HEK293 (cell line): ENCODE measurements at regions not wholly inside any gene's neighbourhood (a gene's known extent, or its start where the extent isn't known, plus 50 kb on each side); places are given as distances from the start of the nearest gene placed in this dataset.

Source experiments
- CTCF ChIA-PET: fragments of 350-600 bp; formaldehyde crosslinking; extraction: SDS; loops from one replicate; lab custom pipeline; 2021; ENCODE audit warnings: antibody characterized with exemption; lab: Yijun Ruan, JAX
- POLR2A ChIA-PET: fragments of 300-600 bp; formaldehyde crosslinking; extraction: SDS; loops from one replicate; lab custom pipeline; 2020; ENCODE audit warnings: antibody characterized with exemption, inconsistent platforms; lab: Yijun Ruan, JAX
- H3K27ac ChIP-seq: fragments of 200-500 bp; sonication (Bioruptor generic); 2 replicates; pipeline ENCODE4 v1.5.1; 2014; ENCODE audit warnings: low read depth, low read length, control low read depth, inconsistent platforms; ENCODE audit errors: extremely low read depth
- H3K36me3 ChIP-seq, 2 experiments: fragments of 200-500 bp in 1 of 2; sonication (Bioruptor generic) in 1 of 2; 1 replicate in 1 of 2; 2 replicates in 1 of 2; pipeline ENCODE4 v1.5.1; 2014 to 2017; ENCODE audit warnings: inconsistent platforms in 2 of 2, low read length in 2 of 2; ENCODE audit not compliant: control insufficient read depth in 2 of 2, insufficient read depth in 1 of 2
- H3K4me1 ChIP-seq: fragments of 200-500 bp; sonication (Bioruptor generic); 2 replicates; pipeline ENCODE4 v1.5.1; 2014; ENCODE audit warnings: mild to moderate bottlenecking, low read length, inconsistent platforms; ENCODE audit not compliant: control insufficient read depth, insufficient read depth
- H3K4me3 ChIP-seq: 2 replicates; pipeline ENCODE4 v1.5.1; 2011; ENCODE audit warnings: low read depth, mild to moderate bottlenecking, control low read depth, low read length, moderate library complexity
- H3K9me3 ChIP-seq: fragments of 200-500 bp; sonication (Bioruptor generic); 2 replicates; pipeline ENCODE4 v1.5.1; 2014; ENCODE audit warnings: low read depth, low read length, inconsistent platforms; ENCODE audit not compliant: control insufficient read depth, insufficient read depth
- HIC1 ChIP-seq: fragments of 450-650 bp; formaldehyde crosslinking; IDR thresholded peaks from 2 replicates; pipeline ENCODE4 v1.5.1; 2016; ENCODE audit warnings: missing biosample characterization, missing genetic modification characterization
- MYNN ChIP-seq: fragments of 450-650 bp; formaldehyde crosslinking; IDR thresholded peaks from 2 replicates; pipeline ENCODE4 v1.5.1; 2016; ENCODE audit warnings: missing biosample characterization, missing genetic modification characterization, borderline replicate concordance
- ZBTB7A ChIP-seq: fragments of 450-650 bp; formaldehyde crosslinking; IDR thresholded peaks from 2 replicates; pipeline ENCODE4 v1.5.1; 2016; ENCODE audit warnings: low read depth, missing biosample characterization, missing genetic modification characterization
- ZNF114 ChIP-seq: fragments of 450-650 bp; formaldehyde crosslinking; IDR thresholded peaks from 2 replicates; pipeline ENCODE4 v1.5.0; 2017; ENCODE audit warnings: missing biosample characterization, missing genetic modification characterization
- ZNF121 ChIP-seq: fragments of 450-650 bp; formaldehyde crosslinking; IDR thresholded peaks from 2 replicates; pipeline ENCODE4 v1.5.1; 2016; ENCODE audit warnings: missing biosample characterization, missing genetic modification characterization
- ZNF148 ChIP-seq: fragments of 450-650 bp; formaldehyde crosslinking; IDR thresholded peaks from 2 replicates; pipeline ENCODE4 v1.5.0; 2017; ENCODE audit warnings: missing biosample characterization, missing genetic modification characterization, borderline replicate concordance
- ZNF26 ChIP-seq: fragments of 450-650 bp; formaldehyde crosslinking; IDR thresholded peaks from 2 replicates; pipeline ENCODE4 v1.5.1; 2016; ENCODE audit warnings: missing biosample characterization, missing genetic modification characterization
- ZNF302 ChIP-seq: fragments of 450-650 bp; formaldehyde crosslinking; IDR thresholded peaks from 2 replicates; pipeline ENCODE4 v1.5.1; 2016; ENCODE audit warnings: missing biosample characterization, missing genetic modification characterization, low read depth
- ZNF350 ChIP-seq: fragments of 450-650 bp; formaldehyde crosslinking; IDR thresholded peaks from 2 replicates; pipeline ENCODE4 v1.5.0; 2017; ENCODE audit warnings: missing biosample characterization, mild to moderate bottlenecking, missing genetic modification characterization
- ZNF366 ChIP-seq: fragments of 450-650 bp; formaldehyde crosslinking; conservative IDR thresholded peaks from 2 replicates; pipeline ENCODE4 v1.5.1; 2016; ENCODE audit warnings: missing biosample characterization, missing genetic modification characterization
- ZNF394 ChIP-seq: fragments of 450-650 bp; formaldehyde crosslinking; IDR thresholded peaks from 2 replicates; pipeline ENCODE4 v1.5.1; 2016; ENCODE audit warnings: missing biosample characterization, missing genetic modification characterization, mild to moderate bottlenecking, moderate library complexity, borderline replicate concordance
- ZNF426 ChIP-seq: fragments of 450-650 bp; formaldehyde crosslinking; IDR thresholded peaks from 2 replicates; pipeline ENCODE4 v1.5.1; 2017; ENCODE audit warnings: missing biosample characterization, missing genetic modification characterization, mild to moderate bottlenecking, inconsistent platforms, moderate library complexity
- ZNF514 ChIP-seq: fragments of 450-650 bp; formaldehyde crosslinking; IDR thresholded peaks from 2 replicates; pipeline ENCODE4 v1.5.1; 2016; ENCODE audit warnings: missing biosample characterization, missing genetic modification characterization
- ZNF530 ChIP-seq: fragments of 450-650 bp; formaldehyde crosslinking; IDR thresholded peaks from 2 replicates; pipeline ENCODE4 v1.5.1; 2016; ENCODE audit warnings: low read depth, missing biosample characterization, missing genetic modification characterization
- ZNF544 ChIP-seq: fragments of 450-650 bp; formaldehyde crosslinking; IDR thresholded peaks from 2 replicates; pipeline ENCODE4 v1.5.0; 2017; ENCODE audit warnings: missing biosample characterization, missing genetic modification characterization
- ZNF580 ChIP-seq: fragments of 450-650 bp; formaldehyde crosslinking; IDR thresholded peaks from 2 replicates; pipeline ENCODE4 v1.5.1; 2016; ENCODE audit warnings: missing biosample characterization, missing genetic modification characterization
- ZNF621 ChIP-seq: fragments of 450-650 bp; formaldehyde crosslinking; IDR thresholded peaks from 2 replicates; pipeline ENCODE4 v1.5.1; 2017; ENCODE audit warnings: missing biosample characterization, missing genetic modification characterization
- ZNF623 ChIP-seq: fragments of 450-650 bp; formaldehyde crosslinking; IDR thresholded peaks from 2 replicates; pipeline ENCODE4 v1.5.1; 2016; ENCODE audit warnings: missing biosample characterization, missing genetic modification characterization
- ZNF645 ChIP-seq: fragments of 450-650 bp; formaldehyde crosslinking; IDR thresholded peaks from 2 replicates; pipeline ENCODE4; 2016; ENCODE audit warnings: missing biosample characterization, missing genetic modification characterization
- ZNF654 ChIP-seq: fragments of 450-650 bp; formaldehyde crosslinking; IDR thresholded peaks from 2 replicates; pipeline ENCODE4 v1.5.1; 2016; ENCODE audit warnings: low read depth, missing biosample characterization, missing genetic modification characterization
- ZNF692 ChIP-seq: fragments of 450-650 bp; formaldehyde crosslinking; IDR thresholded peaks from 2 replicates; pipeline ENCODE4 v1.5.1; 2016; ENCODE audit warnings: missing biosample characterization, missing genetic modification characterization
- ZNF747 ChIP-seq: fragments of 450-650 bp; formaldehyde crosslinking; IDR thresholded peaks from 2 replicates; pipeline ENCODE4 v1.5.1; 2016; ENCODE audit warnings: missing biosample characterization, missing genetic modification characterization
- ZNF776 ChIP-seq: fragments of 450-650 bp; formaldehyde crosslinking; IDR thresholded peaks from 2 replicates; pipeline ENCODE4 v1.5.0; 2017; ENCODE audit warnings: missing biosample characterization, missing genetic modification characterization, borderline replicate concordance
- ZSCAN16 ChIP-seq: fragments of 450-650 bp; formaldehyde crosslinking; IDR thresholded peaks from 2 replicates; pipeline ENCODE4 v1.5.1; 2016; ENCODE audit warnings: missing biosample characterization, missing genetic modification characterization

GRCh38 chr1:168939947-168940223 is 166.6 kb upstream of the ATP1B1 start (continued):
- TF ChIP-seq ZBTB7A (tag by site-specific recombination) (no peak), ZNF580 (tag by site-specific recombination) (no peak), ZNF148 (tag by site-specific recombination) (no peak), ZNF776 (tag by site-specific recombination) (no peak), ZNF747 (tag by site-specific recombination) (no peak)

- TF ChIP-seq MYNN (tag by site-specific recombination) (no peak), ZBTB7A (tag by site-specific recombination) (no peak), ZNF350 (no peak), HIC1 (no peak), ZSCAN16 (tag by site-specific recombination) (no peak), ZNF26 (tag by site-specific recombination) (no peak)
- CTCF ChIA-PET, result interaction anchor here (0.7 to 1.1 kb wide), 3 partner anchors 165 to 408 kb away, joined by 3 to 4 read pairs (median 4); no protein-coding TSS in a partner anchor
- H3K4me3 ChIP-seq, result no peak overlapping the region
- H3K9me3 ChIP-seq, result no peaks in the 10 kb centered on the region
- POLR2A ChIA-PET, result no interaction called here
- H3K4me1 ChIP-seq, result peaks cover 9% of the 10 kb centered on the region
- no peaks in the 10 kb centered on the region for H3K36me3 ChIP-seq
- no peak overlapping the region for H3K27ac ChIP-seq
Measured at GRCh38 chr1:168941640-168942039, 164.8 kb upstream of the ATP1B1 start.

GRCh38 chr1:168942165-168942564 is 164.3 kb upstream of the ATP1B1 start:
- CTCF ChIA-PET, result interaction anchor here (0.7 to 1.2 kb wide), 3 partner anchors 13 to 405 kb away, joined by 3 to 4 read pairs (median 4); no protein-coding TSS in a partner anchor
- POLR2A ChIA-PET, result no interaction called here
- no peaks in the 10 kb centered on the region for H3K9me3 ChIP-seq
- H3K4me3 ChIP-seq, result no peak overlapping the region
- H3K36me3 ChIP-seq, result no peaks in the 10 kb centered on the region
- H3K27ac ChIP-seq, result no peak overlapping the region
- H3K4me1 ChIP-seq, result peaks cover 9% of the 10 kb centered on the region
- no peak for TF ChIP-seq ZNF530
- TF ChIP-seq ZNF121 (tag by site-specific recombination), result no peak
- no peak for TF ChIP-seq ZNF302
- TF ChIP-seq ZNF692 (tag by site-specific recombination), result no peak
- no peak for TF ChIP-seq ZNF114 (tag by site-specific recombination)
- no peak for TF ChIP-seq ZNF366
- no peak for TF ChIP-seq ZNF394 (tag by site-specific recombination)
- no peak for TF ChIP-seq ZNF426 (tag by site-specific recombination)
- no peak for TF ChIP-seq ZNF623 (tag by site-specific recombination)
- TF ChIP-seq ZNF645 (tag by site-specific recombination), result no peak
- TF ChIP-seq ZNF514, result no peak
- no peak for TF ChIP-seq ZNF544
- no peak for TF ChIP-seq ZNF621 (tag by site-specific recombination)
- no peak for TF ChIP-seq ZNF654
